ENCODE measurements at regions not wholly inside any gene's neighbourhood (a gene's known extent, or its start where the extent isn't known, plus 50 kb on each side); places are given as distances from the start of the nearest gene placed in this dataset.

GRCh38 chr1:199010492-199010891, 371.7 kb downstream of the PTPRC start:
- no peak for TF ChIP-seq ZFP90 (CRISPR knock-in tag; IDR thresholded peaks at IDR 0.05; ENCODE audit: borderline replicate concordance)
- TF ChIP-seq ZNF224 (CRISPR knock-in tag; IDR thresholded peaks at IDR 0.05): no peak
- no peak for TF ChIP-seq ZNF282 (IDR thresholded peaks at IDR 0.05; ENCODE audit: partially characterized antibody)
- no peak for TF ChIP-seq GATAD2A (CRISPR knock-in tag; IDR thresholded peaks at IDR 0.05)
- no peak for TF ChIP-seq ZNF564 (CRISPR knock-in tag; IDR thresholded peaks at IDR 0.05)
- TF ChIP-seq ZNF674 (CRISPR knock-in tag; IDR thresholded peaks at IDR 0.05; ENCODE audit: low read depth): no peak
- TF ChIP-seq ZNF672 (CRISPR knock-in tag; IDR thresholded peaks at IDR 0.05): no peak
- TF ChIP-seq ZNF710 (CRISPR knock-in tag; IDR thresholded peaks at IDR 0.05; ENCODE audit: borderline replicate concordance): no peak
- TF ChIP-seq STAT6 (CRISPR knock-in tag; IDR thresholded peaks at IDR 0.05; ENCODE audit: borderline replicate concordance): no peak
- no peak for TF ChIP-seq ZNF207 (IDR thresholded peaks at IDR 0.05; ENCODE audit: borderline replicate concordance)
- TF ChIP-seq ZNF781 (CRISPR knock-in tag; IDR thresholded peaks at IDR 0.05; ENCODE audit: borderline replicate concordance, not compliant biosample characterization): no peak
- no peak for TF ChIP-seq ZNF18 (CRISPR knock-in tag; IDR thresholded peaks at IDR 0.05; ENCODE audit: insufficient replicate concordance)
- no peak for TF ChIP-seq ELF4 (CRISPR knock-in tag; IDR thresholded peaks at IDR 0.05; ENCODE audit: borderline replicate concordance)
- no peak for TF ChIP-seq HOXA9 (CRISPR knock-in tag; IDR thresholded peaks at IDR 0.05; ENCODE audit: borderline replicate concordance)
- no peak for TF ChIP-seq ZNF761 (CRISPR knock-in tag; conservative IDR thresholded peaks at IDR 0.05)
- TF ChIP-seq CSRNP1 (CRISPR knock-in tag; IDR thresholded peaks at IDR 0.05): no peak
- TF ChIP-seq ZNF292 (CRISPR knock-in tag; IDR thresholded peaks at IDR 0.05; ENCODE audit: borderline replicate concordance, low read depth): no peak
- intact Hi-C loops (cut with micrococcal nuclease; ENCODE audit: unreplicated experiment): no loop called here
- no peaks in the 10 kb centered on the region for H3K79me2 ChIP-seq (ENCODE audit: insufficient read depth, low read length)
- H3K9ac ChIP-seq (ENCODE audit: insufficient read depth, low read depth, low read length): no peak overlapping the region
- H3K9me3 ChIP-seq (ENCODE audit: low read length): no peaks in the 10 kb centered on the region
- H4K20me1 ChIP-seq (ENCODE audit: insufficient read depth, low read length): no peaks in the 10 kb centered on the region
- no peaks in the 10 kb centered on the region for H3K27me3 ChIP-seq (ENCODE audit: control insufficient read depth in 1 of 2, insufficient read depth in 2 of 2, low read length in 2 of 2)
- H3K4me1 ChIP-seq (ENCODE audit: insufficient read depth, low read length): no peaks in the 10 kb centered on the region
- no peak for DNase-seq (ENCODE audit: low spot score)
- no peak overlapping the region for H3K4me2 ChIP-seq (ENCODE audit: low read depth, low read length)
- FAIRE-seq: no peak
- no TSS peak for BruUV-seq (replicated peaks)
- in situ Hi-C loops (cut with HindIII; ENCODE audit: extremely low pct_ligation_motif_present, low pct_unique_long_range_greater_than_20kb): no loop called here
- no peak overlapping the region for H3K27ac ChIP-seq (ENCODE audit: extremely low read length, insufficient read depth, low read length)
- POLR2A ChIA-PET: no interaction called here
- CTCF ChIA-PET (ENCODE audit: low intra/inter-chr PET ratio, low total read pairs): no interaction called here
- no peaks in the 10 kb centered on the region for H3K36me3 ChIP-seq (replicated peaks in 1 of 2; ENCODE audit: control insufficient read depth in 1 of 2, insufficient read depth in 2 of 2, low read length in 2 of 2)
- H2AFZ ChIP-seq (ENCODE audit: low read length): no peak overlapping the region
- no peak for ATAC-seq
- 29% methylated on average over 4 of the region's 4 CpGs for WGBS (ENCODE audit: low lambda C conversion rate)
- H3K4me3 ChIP-seq (replicated peaks in 1 of 3; ENCODE audit: insufficient read depth in 1 of 3, low read depth in 2 of 3, low read length in 3 of 3): no peak overlapping the region
